Midbrain (tissue), 1 donor: ENCODE measurements at regions not wholly inside any gene's neighbourhood (a gene's known extent, or its start where the extent isn't known, plus 50 kb on each side); places are given as distances from the start of the nearest gene placed in this dataset.
A peak's percentile ranks its signal among the peaks of the same experiment; 100 is the strongest.

ENCODE experiments used
- DNase-seq: peaks from one replicate; lab custom pipeline; 2025; lab: John Stamatoyannopoulos, UW

DNA sequence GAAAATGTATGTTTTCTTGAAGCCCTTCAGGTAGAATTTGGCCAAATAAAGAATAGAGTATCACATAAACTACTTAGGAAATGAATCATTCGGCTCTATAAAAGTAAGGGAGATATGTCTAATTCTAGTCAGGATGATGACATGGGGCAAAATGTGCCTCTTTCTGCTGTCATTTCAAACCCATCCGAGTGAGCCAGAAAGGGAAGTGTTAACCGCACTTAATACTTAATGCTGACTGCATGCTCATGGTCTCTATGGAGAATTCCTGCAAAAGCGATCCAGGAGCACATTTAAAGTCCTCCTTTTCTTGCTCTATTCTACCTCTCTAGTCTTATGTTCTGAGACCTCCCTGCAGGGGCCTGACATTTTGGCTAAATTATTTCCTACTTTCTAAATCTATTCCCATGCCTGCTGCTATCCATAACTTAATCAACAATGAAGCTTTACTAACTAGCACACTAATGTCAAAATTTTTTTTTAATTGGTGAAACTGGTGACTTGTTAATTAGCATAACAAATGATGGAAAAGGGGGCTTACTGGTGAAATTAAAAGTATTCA, 127.4 kb downstream of the CDC42EP3 start:
- DNase-seq = no peak

DNA sequence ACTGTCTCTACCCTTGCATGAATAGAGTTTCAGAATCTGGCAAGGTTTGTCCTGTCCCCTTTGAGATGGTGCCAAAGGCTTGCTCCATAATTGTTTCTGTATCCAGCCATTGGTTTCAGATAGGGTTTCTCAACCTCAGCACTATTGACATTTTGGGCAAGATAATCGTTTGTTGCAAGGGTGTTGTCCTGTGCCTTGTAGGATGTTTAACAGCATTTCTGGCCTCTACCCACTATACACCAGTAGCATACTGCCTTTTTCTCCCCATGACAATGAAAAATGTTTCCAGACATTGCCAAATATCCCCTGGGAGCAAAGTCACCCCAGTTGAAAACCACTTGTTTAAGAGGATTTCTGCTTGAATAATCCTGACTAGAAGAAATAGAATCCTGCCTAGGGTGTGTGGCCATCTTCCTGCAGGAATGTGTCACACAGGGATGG, 126.8 kb downstream of the CDC42EP3 start:
- no peak for DNase-seq

DNA sequence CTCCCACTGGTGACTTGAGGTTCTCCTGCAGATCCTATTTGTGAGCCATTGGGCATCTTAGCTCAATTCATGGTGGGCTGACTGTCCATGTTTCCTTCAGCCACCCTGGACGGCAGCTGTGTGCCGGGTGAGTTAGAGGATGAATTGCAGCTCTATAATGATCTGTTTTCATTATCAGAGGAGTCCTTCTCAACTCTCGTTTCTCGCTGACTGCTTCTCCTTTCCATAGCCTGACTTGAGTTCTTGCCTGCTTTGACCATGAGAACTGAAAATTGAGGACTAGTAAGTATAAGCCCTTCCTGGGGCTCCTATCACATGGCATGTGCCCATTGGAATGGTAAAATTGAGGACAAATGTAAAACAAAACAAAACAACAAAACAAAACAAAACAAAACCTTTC, 121.8 kb downstream of the CDC42EP3 start:
- no peak for DNase-seq

DNA sequence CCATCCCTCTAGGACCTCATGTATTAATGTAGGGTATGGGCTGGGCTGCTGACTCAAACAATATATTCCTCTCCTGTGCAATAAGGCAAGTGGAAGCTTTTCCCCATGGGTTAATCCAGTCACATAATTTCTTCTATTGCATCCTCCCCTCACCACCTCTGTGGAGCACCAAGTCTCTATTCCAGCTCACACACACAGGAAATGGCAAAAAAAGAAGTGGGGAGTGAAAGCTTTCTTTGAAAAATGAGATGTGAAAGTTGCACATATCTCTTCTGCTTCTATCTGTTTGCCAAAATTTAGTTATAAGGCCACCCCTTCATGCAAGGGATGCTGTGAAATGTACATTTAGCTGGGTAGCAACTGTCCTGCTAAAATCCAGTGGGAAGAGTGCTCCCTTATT, 121.3 kb downstream of the CDC42EP3 start:
- no peak for DNase-seq

DNA sequence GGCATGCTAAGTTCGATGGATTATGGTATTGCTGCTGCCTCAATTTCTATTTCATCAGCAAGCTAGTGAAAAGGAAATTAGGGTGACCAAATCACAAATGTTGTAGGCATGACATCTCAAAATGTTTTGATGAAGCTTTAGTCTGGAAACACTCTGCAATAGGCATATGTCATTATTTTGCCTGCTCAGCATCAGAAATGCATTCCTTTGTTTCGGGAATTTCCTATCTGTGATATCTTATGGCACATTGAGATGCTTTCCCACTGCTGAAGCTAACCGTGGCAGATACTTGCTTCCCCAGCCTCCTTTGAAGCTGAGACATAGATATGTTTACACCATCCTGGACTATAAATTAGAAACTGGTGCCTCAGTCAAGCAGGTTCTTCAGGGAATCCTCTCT, 119.7 kb downstream of the CDC42EP3 start:
- no peak for DNase-seq

DNA sequence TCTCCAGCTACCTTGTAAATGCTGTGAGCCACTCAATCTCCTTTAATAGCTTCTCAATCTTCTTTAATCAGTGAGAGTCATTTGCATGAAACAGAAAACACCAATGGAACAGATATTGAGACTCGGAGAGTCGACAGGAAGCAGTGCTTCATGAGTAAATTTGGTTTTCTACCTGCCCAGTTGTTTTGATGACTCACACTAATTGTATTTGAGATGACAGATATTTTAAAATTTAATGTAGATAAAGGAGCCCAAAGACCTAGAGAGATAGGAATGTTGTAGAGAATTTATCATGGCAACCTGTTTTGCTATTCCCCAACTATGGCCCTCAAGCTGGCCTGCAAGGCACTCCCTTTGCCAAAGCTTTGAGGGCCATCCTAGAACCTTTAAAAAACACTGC, 119.1 kb downstream of the CDC42EP3 start:
- DNase-seq = no peak

DNA sequence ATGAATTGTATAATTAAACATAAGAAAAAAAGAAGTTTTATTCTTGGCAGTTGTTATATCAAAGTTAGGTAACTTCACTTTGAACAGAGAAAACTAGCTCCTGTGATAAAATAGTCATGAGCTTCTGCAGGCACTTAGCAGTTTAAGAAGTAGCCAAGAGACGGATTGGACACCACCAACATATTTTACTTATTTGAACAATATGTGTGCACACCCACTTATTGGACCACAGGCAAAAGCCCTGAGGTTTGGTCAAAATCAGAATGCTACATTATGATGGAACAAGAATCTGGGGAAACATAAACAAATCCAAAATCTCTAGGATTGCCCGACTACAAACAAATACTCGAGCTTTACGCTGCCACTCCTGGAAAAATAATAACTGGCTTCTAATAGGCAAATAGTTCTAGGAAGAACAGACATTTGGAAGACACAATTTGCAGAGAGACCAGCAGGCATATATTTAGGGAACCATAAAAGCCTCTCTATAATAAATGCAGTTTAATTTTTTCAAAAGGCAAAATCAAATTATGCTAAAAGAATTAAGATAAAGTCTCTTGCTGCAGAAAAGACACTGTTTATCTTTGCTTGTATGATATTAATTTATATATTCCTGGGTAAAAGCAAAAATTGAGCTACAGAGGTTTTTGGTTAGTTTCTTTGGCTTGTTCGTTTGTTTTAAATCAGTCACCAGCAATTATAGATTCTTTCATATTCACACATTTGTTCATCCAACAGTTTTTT, 117.9 kb downstream of the CDC42EP3 start:
- DNase-seq = no peak

DNA sequence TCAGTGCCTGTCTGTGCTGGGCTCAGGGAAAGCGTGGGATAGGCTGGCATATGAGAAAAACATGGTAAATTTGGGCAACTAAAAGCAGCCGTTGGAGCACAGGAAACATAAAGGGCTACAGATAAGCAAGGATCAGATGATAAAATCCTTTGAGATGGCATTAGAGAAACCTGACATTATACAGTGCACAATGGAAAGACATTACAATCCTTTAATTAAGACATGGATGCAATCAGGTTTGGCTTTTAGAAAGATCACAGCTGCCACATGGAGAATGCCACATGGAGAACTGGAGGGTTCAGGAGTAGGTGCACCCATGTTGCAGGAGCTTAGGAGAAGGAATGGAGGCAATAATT, 117.3 kb downstream of the CDC42EP3 start:
- no peak for DNase-seq

DNA sequence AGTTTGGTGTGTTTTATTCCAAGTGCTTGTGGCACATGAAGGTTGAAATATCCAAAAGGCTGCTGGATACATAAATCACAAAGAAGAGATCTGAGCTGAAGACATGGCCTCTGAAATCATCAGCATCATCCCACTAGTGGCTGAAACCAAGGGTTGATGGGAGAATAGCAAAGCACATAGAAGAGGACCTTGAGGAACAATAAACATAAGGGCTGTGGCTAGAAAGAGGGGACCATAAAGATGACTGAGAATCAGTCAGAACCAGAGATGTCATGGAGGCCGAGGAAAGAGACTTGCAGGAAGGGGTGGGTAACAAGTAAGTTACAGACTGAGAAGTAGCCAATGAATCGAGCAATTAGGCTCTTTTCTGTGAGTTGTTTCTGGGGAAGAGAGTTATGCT, 116.8 kb downstream of the CDC42EP3 start:
- DNase-seq = no peak

DNA sequence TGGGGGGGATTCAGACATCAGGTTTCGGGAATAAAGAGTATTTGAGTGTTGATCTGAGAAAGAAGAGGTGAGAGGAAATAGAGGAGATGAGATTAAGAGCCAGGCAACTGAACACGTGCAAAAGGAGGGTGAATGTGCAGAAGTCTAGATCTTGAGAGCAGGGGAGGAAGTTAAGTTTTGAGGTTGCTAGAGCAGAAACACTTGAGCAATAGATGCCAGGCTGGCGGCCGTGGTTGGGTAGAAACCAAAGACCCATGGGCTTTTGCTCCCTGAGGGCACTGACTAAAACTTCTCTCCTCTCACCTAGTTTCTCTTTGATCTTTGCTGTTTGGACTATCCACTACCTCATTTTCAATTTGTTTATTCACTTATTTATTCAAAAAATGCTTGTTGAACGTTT, 116.0 kb downstream of the CDC42EP3 start:
- DNase-seq = peak; percentile 10

DNA sequence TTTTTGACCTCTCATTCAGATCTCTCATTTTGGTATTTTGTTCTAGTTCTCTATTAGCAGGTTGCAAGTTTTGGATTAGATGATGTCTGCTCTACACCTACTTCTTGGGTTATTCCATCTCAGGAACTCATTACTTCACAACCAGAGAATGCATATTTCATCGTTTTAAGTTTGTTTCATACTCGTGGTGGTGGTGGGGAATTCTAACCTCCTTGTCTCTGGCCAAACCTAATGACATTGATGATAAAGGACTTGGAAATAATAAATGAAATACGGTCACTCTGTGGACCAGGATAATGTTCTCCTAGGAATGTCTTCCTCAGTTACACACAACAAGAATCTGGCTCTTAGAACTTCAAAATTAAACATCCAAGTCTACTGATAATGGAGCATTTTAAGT, 115.2 kb downstream of the CDC42EP3 start:
- no peak for DNase-seq

DNA sequence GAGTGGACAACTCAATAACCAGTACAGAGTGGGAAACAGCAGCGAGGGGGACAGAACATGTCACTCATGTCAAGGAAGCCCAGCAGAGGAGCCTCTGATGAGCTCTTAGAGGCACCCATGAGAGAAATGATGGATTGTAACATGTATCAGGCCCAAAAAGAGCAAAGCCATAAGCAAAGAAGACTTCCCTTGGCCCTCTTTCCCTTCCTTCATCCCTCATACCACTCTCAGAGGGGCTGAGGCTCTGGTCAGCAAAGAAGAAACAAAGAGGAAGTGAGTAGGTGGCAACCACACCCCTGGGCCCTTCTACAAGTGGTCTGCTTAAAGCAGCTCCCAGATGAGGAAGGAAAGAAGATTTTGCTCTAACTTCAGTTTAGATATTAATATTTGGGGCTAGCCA, 112.8 kb downstream of the CDC42EP3 start:
- peak; percentile 16 for DNase-seq

DNA sequence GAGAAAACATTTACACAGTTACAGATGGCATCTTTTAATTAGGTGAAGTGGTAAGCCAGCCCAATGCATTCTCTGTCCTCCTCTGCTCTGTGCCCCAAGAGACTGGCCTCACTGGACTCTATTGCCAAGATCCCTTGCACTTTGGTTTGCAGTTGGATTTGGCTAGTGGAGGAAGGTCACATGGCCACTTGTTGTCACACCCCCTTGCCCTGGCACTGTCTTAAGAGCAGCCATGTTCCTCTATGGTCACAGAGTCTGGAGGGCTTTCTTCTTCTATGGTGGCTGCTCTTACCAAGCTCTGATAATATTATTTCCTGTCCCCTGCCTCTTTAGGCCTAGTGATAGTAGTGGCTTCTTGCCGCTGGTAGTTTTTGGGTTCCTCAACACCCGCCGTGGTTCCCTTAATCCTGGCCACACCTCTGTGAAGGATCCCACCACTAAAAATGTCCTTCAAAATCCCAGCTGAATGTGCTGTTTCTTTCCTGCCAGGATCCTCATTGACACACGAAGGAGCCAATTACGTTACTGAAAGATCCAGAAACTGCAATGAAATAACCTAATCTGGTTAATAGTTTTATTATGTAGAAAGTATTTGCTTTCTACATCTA, 111.1 kb downstream of the CDC42EP3 start:
- no peak for DNase-seq

DNA sequence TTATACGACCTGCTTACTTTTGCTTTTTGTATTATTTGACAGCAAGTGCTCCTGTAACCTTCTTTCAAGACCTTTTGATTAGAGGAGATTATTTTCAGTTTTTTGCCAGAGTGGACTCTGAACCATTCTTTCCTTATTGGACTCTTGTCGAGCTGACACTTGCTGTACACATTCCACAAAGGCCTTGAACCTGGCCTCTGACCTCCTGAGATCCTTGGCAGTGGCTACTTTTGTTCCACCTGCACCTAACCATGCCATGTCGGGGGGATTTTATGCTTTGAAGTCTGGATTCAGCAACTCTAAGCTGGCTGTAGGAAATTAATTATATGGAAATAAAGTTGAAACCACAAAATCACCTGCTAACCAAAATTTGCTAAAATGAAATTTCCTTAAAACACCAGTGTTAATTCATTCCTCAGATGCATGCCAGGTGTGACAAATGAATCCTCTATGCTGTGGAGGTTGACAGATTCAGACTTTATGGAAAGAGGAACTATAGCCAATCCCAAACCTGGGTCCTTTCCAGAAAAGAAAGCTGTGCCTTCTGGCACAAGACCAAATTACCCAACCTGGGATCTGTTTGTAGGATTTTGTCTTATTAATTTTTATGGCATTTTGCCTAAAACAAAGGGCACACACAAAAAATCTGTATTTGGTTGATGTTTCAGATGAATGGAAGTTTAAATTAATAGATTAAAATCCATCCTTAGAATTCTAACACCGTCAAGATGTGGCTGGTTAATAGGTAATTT, 110.4 kb downstream of the CDC42EP3 start:
- DNase-seq = no peak

DNA sequence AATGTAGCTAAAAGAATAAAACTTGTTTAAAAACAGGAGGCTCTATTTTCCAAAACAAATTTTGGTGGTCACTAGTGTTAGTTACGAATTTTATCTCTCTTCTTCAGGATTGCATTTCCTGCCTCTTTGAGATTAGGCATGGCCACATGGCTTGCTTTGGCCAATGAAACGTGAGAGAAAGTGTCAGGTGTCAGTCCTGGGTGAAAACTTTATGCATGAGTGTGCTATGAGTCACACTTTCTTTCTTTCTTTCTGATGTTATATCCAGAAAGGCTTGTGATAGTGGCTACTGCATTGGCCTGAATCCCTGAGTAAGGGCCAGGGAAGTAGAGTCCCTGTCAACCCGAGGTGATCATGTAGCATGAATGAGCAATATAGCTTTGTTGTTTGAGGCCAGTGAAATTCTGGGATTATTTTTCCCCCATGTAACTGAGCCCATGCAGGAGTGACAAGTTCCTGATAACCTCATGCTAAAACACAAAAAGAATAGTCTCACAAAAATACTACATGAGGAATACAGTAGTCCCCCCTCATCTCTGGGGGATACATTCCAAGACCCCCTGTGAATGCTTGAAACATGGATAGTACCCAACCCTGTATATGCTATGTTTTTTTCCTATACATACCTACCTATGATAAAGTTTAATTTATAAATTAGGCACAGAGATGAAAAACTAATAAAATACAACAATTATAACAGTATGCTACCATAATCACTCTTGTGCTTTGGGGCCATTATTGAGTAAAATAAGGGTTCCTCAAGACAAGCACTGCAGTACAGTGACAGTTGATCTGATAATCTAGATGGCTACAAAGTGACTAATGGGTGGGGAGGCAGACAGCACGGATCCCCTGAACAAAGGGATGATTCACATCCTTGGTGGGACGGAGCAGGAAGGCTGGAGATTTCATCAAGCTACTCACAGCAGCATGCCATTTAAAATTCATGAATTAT, 109.5 kb downstream of the CDC42EP3 start:
- DNase-seq = no peak

DNA sequence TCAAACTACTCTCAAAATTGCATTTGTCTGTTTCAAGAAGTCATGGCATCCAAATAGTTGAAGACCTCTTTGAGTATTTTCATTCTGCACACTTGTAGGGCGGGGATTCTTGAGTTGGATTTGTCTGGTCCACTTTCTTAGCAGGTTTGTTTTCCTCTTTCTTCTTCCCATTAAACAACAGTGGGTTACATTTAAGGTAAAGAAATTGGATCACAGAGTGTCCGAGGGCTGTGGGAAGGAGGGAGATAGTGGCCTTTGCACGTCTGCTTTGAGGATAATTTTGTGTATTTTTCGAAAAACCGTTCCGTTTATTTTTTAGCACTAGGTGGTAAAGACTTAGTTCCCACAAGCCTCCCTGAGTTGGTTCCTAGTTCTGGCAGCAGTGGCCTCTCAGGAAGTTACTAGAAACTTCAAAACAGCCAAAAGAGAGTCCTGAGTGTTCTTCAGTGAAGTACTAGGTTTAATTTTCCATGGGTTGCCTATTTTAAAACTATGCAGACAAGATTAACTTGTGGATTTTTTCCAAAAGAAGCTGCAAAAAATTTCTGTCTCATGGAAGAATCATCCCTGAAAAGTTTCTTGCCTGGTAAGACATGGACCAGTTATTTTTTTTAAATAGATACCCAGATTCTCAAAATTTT, 107.9 kb downstream of the CDC42EP3 start:
- no peak for DNase-seq

DNA sequence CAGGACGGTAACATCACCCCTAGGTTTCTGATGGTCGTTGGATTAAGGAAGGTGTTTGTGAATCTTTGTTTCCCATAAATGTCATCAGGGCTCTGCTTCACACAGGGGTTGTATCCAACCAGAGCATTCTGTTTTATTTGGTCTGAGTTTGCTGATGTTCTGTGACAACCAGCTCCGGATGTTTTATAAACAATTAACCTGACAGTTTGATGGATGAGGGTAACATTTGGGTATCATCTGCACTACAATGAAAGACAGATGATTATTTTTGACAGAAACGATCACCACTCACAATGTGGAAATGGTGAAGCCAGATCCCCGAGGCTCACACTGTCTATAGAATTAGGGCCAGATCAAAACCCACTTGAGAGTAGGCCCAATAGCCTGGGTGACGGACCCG, 107.1 kb downstream of the CDC42EP3 start:
- no peak for DNase-seq

DNA sequence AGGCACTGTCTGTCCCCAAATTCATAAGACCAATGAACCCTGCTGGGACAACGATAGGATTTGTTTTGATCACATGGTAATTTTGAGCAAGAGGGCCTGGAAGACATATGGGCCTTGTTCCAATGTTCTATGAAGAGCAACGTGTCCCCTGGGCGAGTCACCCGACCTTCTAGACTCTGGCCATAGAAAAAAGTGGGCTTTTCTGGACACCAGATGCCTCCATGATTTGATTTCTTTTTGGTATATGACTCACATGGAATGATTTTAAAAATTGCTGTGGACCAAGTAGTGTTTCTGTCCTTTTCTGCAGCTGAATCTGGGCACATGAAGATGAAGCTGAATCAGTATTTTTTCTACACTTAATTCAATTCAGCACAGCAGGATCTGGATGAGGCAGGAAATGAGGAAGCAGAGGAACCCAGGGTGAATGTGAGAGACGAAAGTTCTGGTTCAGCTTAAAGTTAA, 104.9 kb downstream of the CDC42EP3 start:
- DNase-seq = no peak

DNA sequence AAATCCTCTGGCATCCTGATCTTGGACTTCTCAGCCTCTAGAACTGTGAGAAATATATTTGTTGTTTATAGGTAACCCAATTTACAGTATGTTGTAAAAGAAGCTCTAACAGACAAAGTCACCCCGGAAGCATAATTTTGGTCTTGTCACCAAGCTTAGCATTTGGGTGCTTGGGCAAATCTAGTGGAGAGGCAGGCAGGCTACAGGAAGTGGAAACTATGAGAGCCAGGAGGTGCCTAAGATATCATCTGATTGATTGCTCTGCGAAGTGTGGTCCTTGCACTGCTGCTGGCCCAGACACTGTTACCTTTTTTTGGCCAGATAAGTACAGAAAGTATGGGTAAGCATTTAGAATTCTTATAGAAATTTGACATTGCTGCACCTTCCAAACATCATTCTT, 102.9 kb downstream of the CDC42EP3 start:
- DNase-seq = no peak

DNA sequence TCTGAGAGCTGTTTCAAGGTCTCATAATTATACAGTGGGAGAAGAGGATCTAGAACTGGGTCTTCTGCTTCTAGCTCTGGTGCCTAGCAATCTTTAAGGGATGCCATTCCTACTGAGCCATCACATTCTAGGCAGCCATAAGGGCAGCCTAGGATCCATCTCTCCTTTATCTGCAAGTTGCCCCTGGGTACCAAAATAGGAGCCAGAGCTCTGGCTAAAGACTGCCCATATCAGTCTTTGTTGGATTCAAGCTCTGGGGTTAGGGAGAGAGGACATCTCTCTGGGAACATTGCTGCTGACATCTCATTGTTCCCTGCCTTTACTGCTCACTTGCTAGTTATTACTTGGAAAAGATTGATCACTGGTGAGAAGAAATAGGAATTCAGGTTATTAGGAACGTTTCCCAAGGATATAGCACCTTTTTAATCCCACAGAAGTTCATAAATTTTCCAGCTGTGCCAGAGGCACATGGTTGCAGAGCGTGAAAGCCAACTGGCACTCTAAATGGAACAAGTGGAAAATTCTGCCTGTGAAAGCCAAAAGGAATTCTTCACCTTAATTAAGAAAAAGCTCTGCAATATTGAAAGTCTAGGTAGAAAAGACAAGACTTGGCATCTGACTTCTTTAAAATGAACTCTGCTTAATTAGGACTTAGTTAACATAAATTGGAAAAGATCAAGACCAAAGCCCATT, 102.2 kb downstream of the CDC42EP3 start:
- DNase-seq = no peak
